SH-SY5Y (cell line): ENCODE measurements at regions not wholly inside any gene's neighbourhood (a gene's known extent, or its start where the extent isn't known, plus 50 kb on each side); places are given as distances from the start of the nearest gene placed in this dataset.

ENCODE experiments used
- GATA2 ChIP-seq: IDR thresholded peaks from 2 replicates; pipeline ENCODE4 v1.6.1; 2011; ENCODE audit warnings: mild to moderate bottlenecking, low read depth, low read length
- GATA3 ChIP-seq: IDR thresholded peaks from 2 replicates; pipeline ENCODE4 v1.6.1; 2011; ENCODE audit warnings: low read depth, mild to moderate bottlenecking, low read length, moderate library complexity

DNA sequence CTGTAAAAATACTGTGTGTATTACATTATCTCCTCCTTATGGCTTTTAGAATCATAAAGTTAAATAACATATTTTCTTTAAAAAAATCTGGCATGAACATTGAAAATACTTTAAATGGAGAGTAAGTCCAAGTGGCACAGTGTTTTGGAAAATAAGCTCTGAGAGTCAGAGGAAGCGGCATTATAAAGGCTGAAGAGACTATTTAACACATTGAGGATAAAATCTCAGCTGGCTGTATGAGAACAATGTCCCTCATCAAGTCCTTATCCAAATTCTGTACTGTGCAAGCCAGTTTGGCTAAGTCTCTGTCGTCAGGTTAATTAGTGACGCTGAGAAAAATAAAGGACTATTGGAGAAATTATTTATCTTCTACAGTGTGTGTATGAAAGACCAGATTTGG lies 245.5 kb downstream of the MFSD1 start:
- TF ChIP-seq GATA2 (no peak), GATA3 (no peak)

DNA sequence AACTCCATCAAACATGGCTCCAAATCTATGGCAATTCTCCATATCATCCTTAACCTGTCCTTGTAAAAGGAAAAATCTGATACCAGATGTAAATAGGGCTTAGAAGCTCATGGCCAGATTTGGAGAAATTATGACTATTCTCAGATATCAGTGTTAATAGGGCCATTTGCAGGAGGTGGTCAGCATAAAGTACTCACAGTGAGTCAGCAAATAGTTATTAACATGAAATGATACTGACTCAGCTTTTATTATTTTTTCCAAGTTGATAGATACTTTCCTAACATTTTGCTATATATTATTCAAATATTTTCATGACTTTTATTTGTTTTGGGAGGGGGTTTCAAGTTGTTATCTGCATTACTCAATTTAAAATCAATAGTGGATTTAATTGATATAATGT lies 255.8 kb downstream of the MFSD1 start:
- TF ChIP-seq GATA2 = no peak
- TF ChIP-seq GATA3 = no peak

DNA sequence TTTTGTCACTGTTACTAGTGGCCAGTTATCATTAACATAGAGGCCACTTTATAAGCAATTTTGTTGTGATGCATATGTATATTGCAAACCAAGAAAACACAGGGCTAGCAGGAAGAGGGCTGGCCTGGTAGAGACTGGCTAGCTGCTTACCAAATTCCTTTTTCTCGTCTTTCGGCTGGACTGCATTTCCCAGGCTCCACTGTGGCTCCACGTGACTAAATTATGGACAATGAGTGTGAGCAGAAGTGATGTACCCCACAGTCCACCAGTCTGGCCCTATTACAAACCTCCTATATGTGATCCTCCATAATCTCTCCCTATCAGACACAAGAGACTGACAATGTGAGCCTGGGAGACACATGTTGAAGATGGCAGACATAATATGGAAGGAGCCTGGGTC lies 257.0 kb downstream of the MFSD1 start:
- no peak for TF ChIP-seq GATA3
- no peak for TF ChIP-seq GATA2

DNA sequence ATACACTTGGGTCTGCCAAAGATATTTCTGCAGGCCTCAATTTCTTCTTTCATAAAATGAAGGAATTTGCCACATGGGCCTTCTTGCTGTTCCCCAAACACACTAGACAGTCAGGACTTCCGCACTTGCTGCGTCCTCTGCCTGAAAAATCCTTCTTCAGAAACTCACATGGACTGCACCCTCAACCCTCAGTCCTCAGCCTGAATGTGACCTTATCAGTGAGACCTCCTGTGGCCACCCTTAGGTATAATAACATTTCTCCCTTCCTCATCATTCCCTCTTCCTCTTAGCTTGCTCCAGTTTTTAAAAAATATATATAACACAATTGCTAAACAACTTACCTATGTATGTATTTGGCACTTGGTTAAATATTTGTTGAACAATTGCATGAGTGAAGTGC lies 257.5 kb downstream of the MFSD1 start:
- TF ChIP-seq GATA2 = no peak
- no peak for TF ChIP-seq GATA3

DNA sequence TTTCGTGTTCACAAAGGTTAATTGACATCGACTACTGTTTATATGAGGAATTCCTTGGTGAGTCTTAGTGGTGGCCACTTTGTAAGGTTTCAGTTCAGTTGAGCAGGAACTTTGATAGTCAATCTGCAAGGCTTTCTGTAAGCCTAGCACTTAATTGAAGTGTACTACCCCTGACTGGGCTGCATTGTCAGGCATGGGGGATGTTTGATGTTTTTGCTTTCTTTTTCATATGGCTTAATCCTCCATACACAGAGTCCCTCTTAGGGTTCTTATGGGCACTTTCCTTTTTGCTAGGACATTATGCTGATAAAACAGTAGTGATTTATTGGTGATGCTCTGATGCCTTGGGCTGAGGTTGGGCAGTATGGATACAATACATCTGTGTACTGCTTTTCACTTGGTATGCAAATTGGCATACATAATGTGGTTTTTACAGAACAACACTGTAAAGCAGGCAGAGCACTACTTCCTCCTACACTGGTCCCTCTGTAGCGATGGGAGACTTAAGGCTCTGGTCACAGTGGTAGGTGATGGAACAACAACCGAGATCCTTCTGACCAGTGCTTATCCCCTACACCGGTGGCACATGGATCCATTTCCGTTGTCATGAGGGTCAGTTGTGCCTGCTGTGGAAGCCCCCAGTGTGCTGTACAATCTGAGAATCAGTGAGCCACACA lies 261.0 kb downstream of the MFSD1 start:
- TF ChIP-seq GATA3 (no peak), GATA2 (no peak)

DNA sequence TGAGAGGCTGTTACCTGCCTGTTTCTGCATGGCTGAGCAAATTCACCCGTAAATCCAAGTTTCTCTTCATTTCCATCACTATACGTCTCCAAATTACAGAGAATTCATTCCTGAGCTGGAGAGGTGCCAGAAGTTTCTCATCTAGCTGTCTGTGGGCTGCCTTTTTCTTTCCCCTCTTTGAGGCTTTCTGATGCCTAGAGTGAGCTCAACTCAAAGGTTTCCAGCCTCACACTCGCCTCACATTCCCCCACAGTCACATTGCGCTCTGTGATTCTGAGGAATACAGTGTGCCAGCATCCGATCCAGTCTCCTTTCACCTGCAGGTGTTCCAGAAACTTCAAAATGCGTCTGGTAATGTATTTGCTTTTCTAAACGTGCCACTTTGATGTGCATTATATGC lies 267.2 kb downstream of the MFSD1 start, which contains the start of gene IQCJ:
Gene IQCJ (plus strand): TSS at position 229 of the 400 bp plus-strand sequence.
- TF ChIP-seq GATA3 (no peak), GATA2 (no peak)

DNA sequence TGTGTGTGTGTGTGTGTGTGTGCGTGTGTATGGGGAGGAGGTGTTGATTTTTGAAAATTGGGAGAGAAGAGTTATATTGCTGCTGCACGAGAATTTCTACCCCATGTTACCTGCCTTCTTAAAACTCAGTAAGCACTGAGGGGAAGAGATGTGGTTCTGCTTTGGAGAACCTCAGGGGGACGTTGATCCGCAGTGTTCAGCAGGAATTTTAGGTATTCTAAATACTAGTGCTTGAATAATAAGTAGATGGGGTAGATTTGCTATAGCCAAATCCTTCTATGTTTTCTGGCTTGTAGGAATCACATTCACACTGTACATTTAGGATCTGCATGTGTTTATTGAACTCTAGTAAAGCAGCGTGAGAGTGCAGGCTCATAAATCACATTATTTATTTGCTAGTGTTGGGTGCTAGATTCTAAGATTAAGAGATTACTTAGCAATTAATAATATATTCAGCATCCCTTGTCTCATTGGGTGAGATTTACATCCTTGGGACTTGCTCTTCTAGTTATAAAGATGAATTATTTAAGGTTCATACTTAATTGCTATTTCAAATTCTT lies 268.1 kb downstream of the MFSD1 start:
- TF ChIP-seq GATA3 (no peak), GATA2 (no peak)

DNA sequence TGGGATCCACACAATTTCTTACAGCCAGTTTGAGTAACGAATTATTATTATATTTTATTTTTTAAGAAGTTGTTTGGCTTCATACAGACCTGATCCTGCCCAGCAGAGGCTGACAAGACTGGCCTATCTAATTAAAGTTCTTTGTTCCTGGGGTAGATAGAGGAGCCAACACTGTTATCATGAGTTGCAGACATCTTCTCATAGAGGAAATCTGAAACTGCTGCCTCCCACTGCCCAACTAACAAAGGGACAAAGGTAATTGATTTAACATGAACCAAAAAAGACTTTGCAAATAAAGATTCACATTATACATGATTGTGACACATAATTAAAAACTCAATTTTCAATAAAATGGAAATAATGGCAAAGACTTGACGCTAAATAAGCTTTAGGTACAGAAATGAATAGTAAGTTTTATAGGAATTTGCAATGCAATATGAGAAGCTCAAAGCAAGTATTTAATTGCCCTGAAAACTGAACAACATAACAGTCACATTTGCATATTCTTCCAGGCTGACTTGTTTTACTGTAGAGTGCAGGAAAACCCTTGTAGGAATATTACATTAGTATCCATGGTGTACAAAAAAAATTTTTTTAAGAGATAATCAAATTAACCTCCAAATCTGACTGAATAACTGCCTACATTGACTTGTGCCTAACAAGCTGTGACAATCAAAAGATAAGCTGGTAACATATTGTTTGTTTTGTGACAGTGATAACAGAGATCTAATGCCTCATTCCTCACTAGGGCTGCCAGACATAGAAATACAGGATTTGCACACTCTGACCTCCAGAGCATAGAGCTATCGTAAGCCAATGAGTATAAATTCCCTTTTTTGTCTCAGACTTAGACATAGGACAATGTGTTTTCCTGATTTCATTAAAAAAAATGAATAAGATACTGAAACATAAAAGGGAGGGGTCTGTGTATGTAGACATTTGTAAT lies 273.2 kb downstream of the MFSD1 start:
- TF ChIP-seq GATA3 (no peak), GATA2 (no peak)

DNA sequence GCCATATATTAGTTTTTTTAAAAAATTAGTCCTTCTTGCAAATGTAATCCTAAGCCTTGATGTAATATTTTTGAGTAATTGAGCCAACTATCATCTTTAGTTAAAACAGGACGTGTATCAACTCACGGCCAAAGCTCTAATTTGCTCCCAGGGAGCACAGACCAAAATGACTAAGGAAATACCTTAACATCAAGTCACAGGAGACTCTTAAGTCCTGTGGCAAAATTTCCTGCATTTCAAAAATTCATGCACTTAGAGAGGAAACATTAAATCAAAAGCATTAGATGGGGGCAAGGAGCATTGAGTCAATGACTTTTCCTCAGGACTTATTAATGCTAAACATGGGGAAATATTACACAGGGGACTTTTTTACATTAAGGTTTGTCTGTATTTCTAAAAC lies 276.0 kb downstream of the MFSD1 start:
- TF ChIP-seq GATA2 (no peak), GATA3 (no peak)

DNA sequence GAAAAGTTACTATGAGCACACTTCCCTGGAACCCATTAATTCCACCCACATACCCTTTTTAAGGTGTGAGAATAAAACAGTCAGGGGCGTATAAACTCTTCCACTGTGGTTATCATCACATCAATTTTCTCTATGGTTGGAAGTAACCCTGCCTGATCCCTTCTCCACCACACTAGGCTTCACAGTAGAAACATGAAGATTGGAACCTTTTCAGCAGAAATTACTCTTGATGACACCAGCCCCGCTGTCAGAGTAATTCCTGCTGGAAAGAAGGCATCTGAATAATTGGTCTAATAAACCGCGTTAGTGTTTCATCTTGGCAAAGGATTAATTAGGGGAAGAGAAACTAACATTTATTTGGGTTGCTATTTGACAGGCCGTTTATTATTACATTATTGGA lies 278.4 kb downstream of the MFSD1 start:
- no peak for TF ChIP-seq GATA3
- TF ChIP-seq GATA2 = no peak

DNA sequence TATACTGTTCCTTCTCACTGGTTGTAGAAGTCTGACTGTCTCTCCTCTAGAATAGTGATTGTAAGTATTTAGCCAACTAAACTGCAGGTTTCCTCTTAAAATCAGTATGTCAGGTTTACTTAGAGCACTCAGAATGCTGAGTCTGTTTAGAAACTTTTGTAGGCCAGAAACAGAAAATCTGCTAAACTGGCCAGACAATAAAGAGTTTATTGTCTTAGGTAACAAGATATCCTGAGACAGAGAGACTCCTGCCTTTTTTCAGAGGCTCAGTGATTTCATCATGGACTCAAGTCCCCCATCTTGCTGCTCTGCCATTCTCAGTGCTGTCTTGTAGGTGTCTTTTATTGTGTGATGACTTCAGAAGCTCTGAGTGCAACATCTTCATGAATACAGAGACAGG lies 279.0 kb downstream of the MFSD1 start:
- no peak for TF ChIP-seq GATA2
- TF ChIP-seq GATA3 = no peak

DNA sequence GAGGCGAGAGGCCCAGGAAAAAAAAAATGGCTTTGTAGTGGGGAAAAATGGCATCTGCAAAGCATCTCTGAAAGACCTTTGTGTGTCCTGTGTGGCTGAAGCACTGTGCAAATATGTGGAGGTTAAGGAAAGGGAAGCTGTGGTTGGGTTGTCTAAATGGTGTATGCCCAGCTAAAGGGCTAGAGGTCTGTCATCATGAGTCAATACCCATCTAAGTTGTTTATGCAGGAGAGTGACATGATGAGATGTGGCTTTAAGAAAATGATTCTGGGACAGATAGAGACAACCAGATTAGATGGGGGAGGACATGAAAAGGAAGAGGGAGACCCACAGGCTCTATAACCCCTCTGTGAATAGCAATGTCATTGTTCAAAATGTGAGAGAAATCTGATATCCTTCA lies 280.7 kb downstream of the MFSD1 start:
- TF ChIP-seq GATA3 (no peak), GATA2 (no peak)

DNA sequence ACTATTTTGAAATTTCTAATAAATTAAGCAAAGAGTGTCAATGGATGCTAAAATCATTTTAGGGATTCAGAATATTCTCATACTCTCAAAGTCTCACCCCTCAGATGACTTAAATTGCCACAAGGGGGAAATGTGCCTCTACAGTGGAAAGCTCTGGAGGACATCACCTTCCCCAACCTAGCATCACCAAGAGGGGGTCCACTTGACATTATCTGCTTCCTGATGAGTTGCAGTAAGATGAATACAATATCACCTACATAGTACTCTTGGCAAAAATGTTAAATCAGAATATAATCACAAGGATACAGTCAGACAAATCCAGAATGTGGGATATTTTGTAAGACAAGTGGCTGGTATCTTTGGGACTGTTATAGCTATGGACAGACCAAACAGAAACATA lies 290.1 kb downstream of the MFSD1 start:
- TF ChIP-seq GATA2 (no peak), GATA3 (no peak)

DNA sequence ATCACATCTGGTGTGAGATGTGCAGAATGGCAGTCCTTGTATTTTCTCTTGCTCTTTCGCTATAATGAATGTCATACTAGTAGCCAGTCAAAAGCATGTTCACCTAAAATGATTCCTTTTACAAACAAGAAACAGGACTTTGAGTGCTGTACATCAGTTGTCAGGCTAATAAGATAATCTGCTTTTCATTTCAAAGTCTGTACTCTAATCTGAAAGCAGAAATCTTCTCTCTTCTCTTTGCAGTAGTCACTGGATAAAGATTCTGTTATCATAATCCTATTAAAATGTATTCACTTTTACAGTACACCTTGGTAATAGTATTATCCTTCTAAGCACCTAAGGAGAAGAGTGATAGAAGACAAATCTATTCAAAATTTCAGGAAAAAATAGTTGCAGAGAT lies 300.1 kb downstream of the MFSD1 start:
- TF ChIP-seq GATA3 (no peak), GATA2 (no peak)
